ENCODE measurements at regions not wholly inside any gene's neighbourhood (a gene's known extent, or its start where the extent isn't known, plus 50 kb on each side); places are given as distances from the start of the nearest gene placed in this dataset.

GRCh38 chr2:78686625-78687153 lies 338.8 kb upstream of the REG3G start:
- DNase-seq (ENCODE audit: low spot score in 2 of 2) (no peak), ATAC-seq (ENCODE audit: low read depth) (no peak)
- Mint-ChIP-seq H3K27me3 (no peaks in the 10 kb centered on the region), H3K9me3 (peaks cover 15% of the 10 kb centered on the region), H3K36me3 (no peaks in the 10 kb centered on the region), H3K27ac (no peak overlapping the region), H3K4me3 (no peak overlapping the region), H3K4me1 (no peaks in the 10 kb centered on the region)

- Mint-ChIP-seq H3K27ac (no peak overlapping the region), H3K9me3 (no peaks in the 10 kb centered on the region), H3K36me3 (no peaks in the 10 kb centered on the region), H3K27me3 (no peaks in the 10 kb centered on the region), H3K4me1 (no peaks in the 10 kb centered on the region), H3K4me3 (no peak overlapping the region)
- DNase-seq (ENCODE audit: low spot score in 2 of 2) (no peak), ATAC-seq (ENCODE audit: low read depth) (no peak)
Measured at GRCh38 chr2:78699696-78700095, 325.8 kb upstream of the REG3G start.

GRCh38 chr2:78701546-78701945 lies 324.0 kb upstream of the REG3G start:
- ATAC-seq (ENCODE audit: low read depth): no peak
- no peaks in the 10 kb centered on the region for H3K4me1 Mint-ChIP-seq
- no peaks in the 10 kb centered on the region for H3K9me3 Mint-ChIP-seq

DNA sequence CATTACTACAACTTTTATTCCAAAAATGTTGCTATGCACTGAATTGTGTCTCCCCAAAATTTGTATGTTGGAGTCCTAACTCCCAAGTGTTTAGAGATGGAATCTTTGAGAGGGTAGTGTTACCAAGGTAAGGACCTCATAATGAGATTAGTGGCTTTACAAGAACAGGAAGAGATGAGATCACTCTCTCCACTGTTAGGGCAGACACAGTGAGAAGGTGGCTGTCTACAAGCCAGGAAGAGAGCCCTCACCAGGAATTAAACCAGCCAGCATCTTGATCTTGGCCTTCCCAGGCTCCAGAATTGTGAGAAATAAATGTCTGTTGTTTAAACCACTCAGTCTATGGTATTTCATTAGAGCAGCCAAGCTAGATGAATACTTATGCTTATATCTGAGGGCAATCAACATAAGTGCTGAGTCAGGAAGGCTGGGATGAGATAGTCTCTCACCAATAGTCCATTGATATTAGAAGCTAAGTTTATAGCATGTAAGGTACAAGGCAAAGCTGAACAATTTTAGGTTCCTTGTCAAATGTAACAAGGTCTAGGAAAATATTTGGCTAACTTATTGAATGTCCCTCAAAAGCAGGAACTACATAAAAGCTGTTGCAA lies 317.6 kb upstream of the REG3G start:
- Mint-ChIP-seq H3K4me1 (no peaks in the 10 kb centered on the region), H3K4me3 (no peak overlapping the region), H3K27me3 (no peaks in the 10 kb centered on the region), H3K9me3 (peaks cover 3% of the 10 kb centered on the region), H3K36me3 (no peaks in the 10 kb centered on the region), H3K27ac (no peak overlapping the region)
- ATAC-seq (ENCODE audit: low read depth): no peak
- DNase-seq (ENCODE audit: low spot score in 2 of 2): no peak

More at GRCh38 chr2:78701546-78701945, 324.0 kb upstream of the REG3G start:
- Mint-ChIP-seq H3K27ac (no peak overlapping the region), H3K4me3 (no peak overlapping the region), H3K36me3 (no peaks in the 10 kb centered on the region), H3K27me3 (no peaks in the 10 kb centered on the region)
- DNase-seq (ENCODE audit: low spot score in 2 of 2): no peak

- H3K27ac Mint-ChIP-seq: no peak overlapping the region
- H3K4me3 Mint-ChIP-seq: no peak overlapping the region
- peaks cover 3% of the 10 kb centered on the region for H3K9me3 Mint-ChIP-seq
- no peaks in the 10 kb centered on the region for H3K27me3 Mint-ChIP-seq
- DNase-seq (ENCODE audit: low spot score in 2 of 2) (no peak), ATAC-seq (ENCODE audit: low read depth) (no peak)
- no peaks in the 10 kb centered on the region for H3K36me3 Mint-ChIP-seq
- H3K4me1 Mint-ChIP-seq: no peaks in the 10 kb centered on the region
Measured at GRCh38 chr2:78710632-78711375, 314.7 kb upstream of the REG3G start.

- Mint-ChIP-seq H3K4me3 (no peak overlapping the region), H3K27me3 (no peaks in the 10 kb centered on the region), H3K36me3 (no peaks in the 10 kb centered on the region), H3K27ac (no peak overlapping the region), H3K9me3 (peaks cover 9% of the 10 kb centered on the region), H3K4me1 (no peaks in the 10 kb centered on the region)
- ATAC-seq (ENCODE audit: low read depth) (no peak), DNase-seq (ENCODE audit: low spot score in 2 of 2) (no peak)
Measured at GRCh38 chr2:78715293-78715692, 310.2 kb upstream of the REG3G start.

- ATAC-seq (ENCODE audit: low read depth): no peak
- Mint-ChIP-seq H3K27me3 (no peaks in the 10 kb centered on the region), H3K36me3 (no peaks in the 10 kb centered on the region), H3K9me3 (peaks cover 5% of the 10 kb centered on the region), H3K4me3 (no peak overlapping the region), H3K4me1 (no peaks in the 10 kb centered on the region), H3K27ac (no peak overlapping the region)
- no peak for DNase-seq (ENCODE audit: low spot score in 2 of 2)
Measured at GRCh38 chr2:78718024-78718423, 307.5 kb upstream of the REG3G start.

DNA sequence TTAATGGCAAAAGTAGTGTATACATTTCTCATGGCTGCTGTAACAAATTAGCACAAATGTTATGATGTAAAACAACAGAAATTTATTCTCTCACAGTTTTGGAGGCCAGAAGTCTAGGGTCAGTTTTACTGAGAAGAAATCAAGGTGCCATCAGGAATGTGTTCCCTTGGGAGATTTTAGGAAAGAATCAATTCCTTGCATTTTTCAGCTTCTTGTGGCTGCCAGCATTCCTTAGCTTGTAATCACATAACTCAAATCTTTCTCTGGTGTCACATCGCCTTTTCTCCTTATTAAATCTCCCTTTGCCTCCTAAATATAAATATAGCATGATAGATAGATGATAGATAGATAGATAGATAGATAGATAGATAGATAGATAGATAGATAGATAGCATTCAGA lies 307.0 kb upstream of the REG3G start:
- Mint-ChIP-seq H3K9me3 (peaks cover 5% of the 10 kb centered on the region), H3K4me1 (no peaks in the 10 kb centered on the region), H3K27ac (no peak overlapping the region), H3K27me3 (no peaks in the 10 kb centered on the region), H3K4me3 (no peak overlapping the region), H3K36me3 (no peaks in the 10 kb centered on the region)
- no peak for ATAC-seq (ENCODE audit: low read depth)
- no peak for DNase-seq (ENCODE audit: low spot score in 2 of 2)

- H3K4me1 Mint-ChIP-seq: no peaks in the 10 kb centered on the region
- no peak for DNase-seq (ENCODE audit: low spot score in 2 of 2)
- no peak for ATAC-seq (ENCODE audit: low read depth)
- no peak overlapping the region for H3K27ac Mint-ChIP-seq
- H3K27me3 Mint-ChIP-seq: no peaks in the 10 kb centered on the region
- peaks cover 11% of the 10 kb centered on the region for H3K9me3 Mint-ChIP-seq
- no peaks in the 10 kb centered on the region for H3K36me3 Mint-ChIP-seq
- H3K4me3 Mint-ChIP-seq: no peak overlapping the region
Measured at GRCh38 chr2:78721355-78722033, 304.0 kb upstream of the REG3G start.

DNA sequence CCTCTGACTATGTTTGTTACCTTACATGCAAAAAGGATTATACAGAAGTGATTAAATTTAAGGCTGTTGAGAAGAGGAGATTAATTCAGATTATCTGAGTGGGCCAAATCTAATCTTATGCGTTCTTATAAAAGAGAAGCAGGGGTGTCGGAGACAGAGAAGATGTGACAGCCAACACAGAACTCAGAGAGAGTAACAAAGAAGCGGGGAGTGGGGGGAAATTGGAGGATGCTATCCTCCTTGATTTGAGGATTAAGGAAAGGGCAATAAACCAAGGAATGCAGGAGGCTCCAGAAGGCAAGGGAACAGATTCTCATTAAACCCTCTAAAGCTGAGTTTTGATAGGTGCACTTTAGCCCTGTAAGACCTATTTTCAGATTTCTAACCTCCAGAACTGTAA lies 291.3 kb upstream of the REG3G start:
- Mint-ChIP-seq H3K4me3 (no peak overlapping the region), H3K36me3 (no peaks in the 10 kb centered on the region), H3K9me3 (peaks cover 5% of the 10 kb centered on the region), H3K4me1 (no peaks in the 10 kb centered on the region), H3K27me3 (no peaks in the 10 kb centered on the region), H3K27ac (no peak overlapping the region)
- DNase-seq (ENCODE audit: low spot score in 2 of 2) (no peak), ATAC-seq (ENCODE audit: low read depth) (no peak)

DNA sequence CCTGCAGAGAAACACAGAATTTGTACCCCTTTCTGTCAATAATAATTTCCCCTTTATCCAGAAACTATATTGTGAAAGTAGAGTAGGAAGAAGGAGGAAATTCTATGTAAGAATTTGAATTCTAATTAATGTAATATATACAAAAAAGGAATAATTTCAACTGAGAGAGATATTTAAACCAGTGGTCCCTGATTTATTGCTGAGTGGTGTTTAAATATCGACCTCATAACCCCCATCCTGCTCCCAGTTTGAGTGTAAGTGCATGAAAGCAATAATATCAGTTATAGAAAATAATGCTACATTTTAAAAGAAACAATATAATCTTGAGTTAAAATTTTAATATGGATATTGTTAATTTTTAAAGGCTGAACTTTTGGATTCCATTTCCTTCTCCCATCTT lies 286.2 kb upstream of the REG3G start:
- Mint-ChIP-seq H3K9me3 (peaks cover 12% of the 10 kb centered on the region), H3K4me1 (no peaks in the 10 kb centered on the region), H3K27me3 (no peaks in the 10 kb centered on the region), H3K36me3 (no peaks in the 10 kb centered on the region), H3K27ac (no peak overlapping the region), H3K4me3 (no peak overlapping the region)
- DNase-seq (ENCODE audit: low spot score in 2 of 2) (no peak), ATAC-seq (ENCODE audit: low read depth) (no peak)

DNA sequence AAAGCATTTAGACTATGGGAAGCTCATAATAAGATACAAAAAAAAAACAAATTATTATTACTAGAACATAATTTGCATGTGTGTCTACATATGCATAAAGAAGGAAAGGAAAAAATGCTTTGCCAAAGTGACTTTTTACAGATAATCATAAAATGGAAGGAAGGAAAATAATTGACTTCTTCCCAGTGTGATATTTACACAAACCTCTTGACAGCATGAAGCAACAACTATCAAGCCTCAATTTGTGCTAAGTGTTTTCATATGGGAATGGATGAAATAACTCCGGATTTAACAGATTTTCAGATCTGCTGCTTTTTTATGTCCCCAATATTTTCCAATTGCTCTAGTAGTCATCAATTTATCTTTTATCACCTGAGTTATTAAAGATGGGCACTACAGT lies 275.9 kb upstream of the REG3G start:
- Mint-ChIP-seq H3K4me1 (no peaks in the 10 kb centered on the region), H3K27me3 (no peaks in the 10 kb centered on the region), H3K9me3 (no peaks in the 10 kb centered on the region), H3K36me3 (no peaks in the 10 kb centered on the region), H3K4me3 (no peak overlapping the region), H3K27ac (no peak overlapping the region)
- ATAC-seq (ENCODE audit: low read depth) (no peak), DNase-seq (ENCODE audit: low spot score in 2 of 2) (no peak)

GRCh38 chr2:78750219-78750618 lies 275.3 kb upstream of the REG3G start:
- Mint-ChIP-seq H3K9me3 (no peaks in the 10 kb centered on the region), H3K27ac (no peak overlapping the region), H3K36me3 (no peaks in the 10 kb centered on the region), H3K4me1 (no peaks in the 10 kb centered on the region), H3K4me3 (no peak overlapping the region), H3K27me3 (no peaks in the 10 kb centered on the region)
- ATAC-seq (ENCODE audit: low read depth) (no peak), DNase-seq (ENCODE audit: low spot score in 2 of 2) (no peak)

DNA sequence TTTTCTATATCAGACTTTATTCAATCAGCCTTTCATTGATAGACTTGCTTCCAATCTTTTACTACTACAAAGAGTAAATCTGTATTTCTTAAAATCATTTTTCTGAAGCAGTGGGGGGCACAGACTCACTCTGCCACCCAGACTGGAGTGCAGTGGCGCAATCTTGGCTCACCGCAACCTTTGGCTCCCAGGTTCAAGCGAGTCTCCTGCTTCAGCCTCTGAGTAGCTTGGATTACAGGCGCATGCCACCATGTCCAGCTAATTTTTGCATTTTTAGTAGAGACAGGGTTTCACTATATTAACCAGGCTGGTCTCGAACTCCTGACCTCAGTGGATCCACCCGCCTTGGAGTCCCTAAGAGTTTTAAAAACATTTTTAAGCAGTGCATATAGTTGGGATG lies 270.6 kb upstream of the REG3G start:
- no peak for DNase-seq (ENCODE audit: low spot score in 2 of 2)
- H3K27ac Mint-ChIP-seq: no peak overlapping the region

More for the DNA sequence above, 270.6 kb upstream of the REG3G start:
- Mint-ChIP-seq H3K9me3 (peaks cover 9% of the 10 kb centered on the region), H3K27me3 (no peaks in the 10 kb centered on the region), H3K4me3 (no peak overlapping the region), H3K36me3 (no peaks in the 10 kb centered on the region), H3K4me1 (no peaks in the 10 kb centered on the region)
- no peak for ATAC-seq (ENCODE audit: low read depth)

All from memory B cell (primary cell).